NCI-H69 (cell line): ENCODE measurements at regions not wholly inside any gene's neighbourhood (a gene's known extent, or its start where the extent isn't known, plus 50 kb on each side); places are given as distances from the start of the nearest gene placed in this dataset.

Experiments used
- DNase-seq: peaks from one replicate; lab custom pipeline; 2025; lab: John Stamatoyannopoulos, UW

DNA sequence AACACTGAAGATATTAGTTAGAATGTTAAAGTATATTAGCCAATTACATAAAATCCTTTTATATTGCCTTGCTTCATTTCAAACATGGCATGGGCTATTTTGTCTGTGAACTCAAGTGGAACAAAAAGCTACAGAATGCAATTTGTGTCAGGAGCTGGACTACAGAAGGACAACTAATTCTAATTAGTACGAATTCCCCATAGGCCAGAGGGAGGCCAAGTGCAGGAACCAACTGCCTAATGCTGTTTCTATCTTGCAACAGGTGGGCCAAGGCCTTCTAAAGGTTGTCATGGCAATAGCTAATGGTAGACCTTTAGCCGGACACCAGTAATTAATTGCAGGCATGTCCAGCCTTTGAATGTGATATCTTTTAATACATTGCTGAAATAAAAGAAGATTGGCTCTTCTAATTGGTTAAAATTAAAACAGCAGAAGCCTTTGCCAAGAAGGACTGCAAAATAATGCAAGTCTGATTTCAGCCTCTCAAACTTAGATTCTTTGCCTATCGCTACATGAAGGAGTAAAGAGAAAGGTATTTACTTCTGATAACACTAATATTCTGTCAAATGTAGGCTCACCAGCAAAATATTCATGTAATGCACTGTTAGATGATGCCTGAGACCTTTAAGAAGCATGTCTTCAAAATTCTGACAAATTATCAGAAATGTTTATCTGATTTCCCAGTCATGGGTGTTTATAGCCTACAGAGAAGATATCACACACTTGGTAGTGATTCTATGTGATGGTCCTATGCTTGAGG lies 232.1 kb downstream of the LMO4 start:
- DNase-seq = peak; percentile 85

- DNase-seq = no peak
Observed at GRCh38 chr1:87563211-87563610, 234.5 kb downstream of the LMO4 start.

GRCh38 chr1:87565861-87566260 lies 237.2 kb downstream of the LMO4 start:
- no peak for DNase-seq

- no peak for DNase-seq
Observed at GRCh38 chr1:87568005-87568404, 239.3 kb downstream of the LMO4 start.

- peak; percentile 11 for DNase-seq
Observed at GRCh38 chr1:87568911-87569310, 240.2 kb downstream of the LMO4 start.

- DNase-seq = no peak
Observed at GRCh38 chr1:87572008-87572407, 243.3 kb downstream of the LMO4 start.

- peak; percentile 20 for DNase-seq
Observed at GRCh38 chr1:87572891-87573290, 244.2 kb downstream of the LMO4 start.

GRCh38 chr1:87575528-87575927 lies 246.8 kb downstream of the LMO4 start:
- DNase-seq = no peak

GRCh38 chr1:87578464-87578863 lies 249.8 kb downstream of the LMO4 start:
- no peak for DNase-seq

DNA sequence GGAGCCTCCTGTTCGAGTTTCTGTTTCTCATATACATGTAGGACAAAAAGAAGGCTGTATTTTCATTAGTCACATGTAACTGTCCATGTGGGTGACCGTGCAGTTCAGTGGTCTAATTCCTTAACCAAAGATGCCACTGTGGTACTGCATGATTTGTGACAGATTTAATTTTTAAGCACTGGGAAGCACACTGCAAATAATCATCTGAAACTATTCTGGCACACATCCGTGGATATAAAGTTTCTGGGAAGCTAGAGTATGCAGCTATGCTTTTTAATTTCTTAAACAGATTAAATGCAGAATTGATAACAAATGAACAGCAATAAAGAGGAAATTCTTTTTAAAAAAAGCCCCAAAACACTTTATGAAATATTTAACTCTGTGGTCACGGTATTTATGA lies 254.8 kb downstream of the LMO4 start:
- no peak for DNase-seq

DNA sequence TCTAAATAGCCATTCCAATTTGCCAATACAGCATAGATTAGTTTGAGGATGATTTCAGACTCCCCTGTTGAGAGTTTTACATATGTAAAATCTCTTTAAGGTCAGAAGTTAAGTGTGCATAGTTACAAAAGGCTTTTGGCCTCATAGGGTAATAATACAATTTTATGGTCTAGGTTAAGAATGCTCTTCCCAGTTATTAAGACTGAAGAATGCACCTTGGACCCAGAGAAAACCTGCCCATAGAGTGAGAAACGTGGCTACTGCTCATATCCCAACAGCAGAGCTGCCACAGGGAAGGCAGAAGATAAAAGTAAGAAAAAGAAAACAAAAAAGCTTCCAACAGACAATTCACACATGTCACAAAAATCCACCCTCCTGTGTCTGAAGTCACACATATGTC lies 255.9 kb downstream of the LMO4 start:
- DNase-seq = peak; percentile 46

DNA sequence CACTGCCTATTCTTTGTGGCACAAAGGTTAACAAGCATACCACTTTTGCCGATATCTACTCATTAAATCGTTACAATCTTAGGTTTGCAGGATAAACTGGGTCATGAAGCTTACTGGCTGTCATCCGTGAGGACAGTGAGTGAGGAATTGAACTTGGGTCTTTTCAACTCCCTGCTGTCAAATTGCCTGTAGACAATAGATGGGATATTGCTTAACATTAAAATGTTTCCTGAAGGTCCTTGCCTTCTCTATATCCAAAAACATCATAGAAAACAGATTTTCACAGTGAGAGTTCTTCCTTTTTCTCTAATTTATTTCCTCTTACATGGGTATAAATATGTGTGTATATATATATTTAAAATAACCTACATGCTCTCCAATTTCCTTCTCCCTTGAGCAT lies 257.8 kb downstream of the LMO4 start:
- DNase-seq = no peak

- no peak for DNase-seq
Observed at GRCh38 chr1:87588495-87588894, 259.8 kb downstream of the LMO4 start.

- peak; percentile 53 for DNase-seq
Observed at GRCh38 chr1:87591492-87591891, 262.8 kb downstream of the LMO4 start.

GRCh38 chr1:87592156-87592555 lies 263.5 kb downstream of the LMO4 start:
- no peak for DNase-seq

GRCh38 chr1:87594736-87595383 lies 266.2 kb downstream of the LMO4 start:
- DNase-seq = peak; percentile 45

DNA sequence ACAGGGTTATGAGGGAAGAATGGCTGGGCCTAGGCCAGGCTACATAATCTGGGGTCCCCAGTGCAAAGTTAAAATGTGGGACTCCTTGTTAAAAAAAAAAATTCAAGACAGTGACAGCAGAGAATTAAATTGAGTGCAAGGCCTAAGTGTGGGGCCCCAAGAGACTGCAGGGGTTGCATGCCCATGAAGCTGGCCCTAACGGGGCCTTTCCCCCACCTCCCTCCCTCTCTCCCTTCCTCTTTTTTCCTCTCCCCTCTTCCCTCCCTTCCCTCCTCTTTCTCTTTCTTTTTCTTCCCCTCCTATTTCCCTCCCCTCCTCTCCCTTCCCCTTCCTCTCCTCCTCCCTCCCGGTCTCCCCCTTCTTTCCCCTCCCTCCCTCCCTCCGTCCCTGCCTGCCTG lies 266.7 kb downstream of the LMO4 start:
- peak; percentile 26 for DNase-seq

DNA sequence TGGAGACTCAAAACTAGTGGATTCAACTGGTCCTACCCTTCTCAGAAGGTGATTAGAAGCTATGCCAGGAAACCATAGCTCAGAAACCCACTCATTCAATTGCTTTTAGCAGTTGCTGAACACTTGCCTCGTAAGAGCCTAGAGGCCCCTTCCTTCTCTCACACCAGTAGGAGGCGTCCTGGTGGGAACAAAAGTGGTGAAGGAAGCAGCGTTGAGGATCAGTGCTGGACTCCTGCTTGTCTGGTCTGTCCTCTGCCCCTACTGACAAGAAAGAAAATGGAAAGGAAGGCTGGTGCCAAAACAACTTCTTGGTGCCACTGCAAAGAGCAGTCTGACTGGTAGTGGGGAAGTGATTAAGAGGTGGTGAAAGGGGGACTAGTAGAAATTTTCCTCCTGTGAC lies 269.7 kb downstream of the LMO4 start:
- peak; percentile 33 for DNase-seq

DNA sequence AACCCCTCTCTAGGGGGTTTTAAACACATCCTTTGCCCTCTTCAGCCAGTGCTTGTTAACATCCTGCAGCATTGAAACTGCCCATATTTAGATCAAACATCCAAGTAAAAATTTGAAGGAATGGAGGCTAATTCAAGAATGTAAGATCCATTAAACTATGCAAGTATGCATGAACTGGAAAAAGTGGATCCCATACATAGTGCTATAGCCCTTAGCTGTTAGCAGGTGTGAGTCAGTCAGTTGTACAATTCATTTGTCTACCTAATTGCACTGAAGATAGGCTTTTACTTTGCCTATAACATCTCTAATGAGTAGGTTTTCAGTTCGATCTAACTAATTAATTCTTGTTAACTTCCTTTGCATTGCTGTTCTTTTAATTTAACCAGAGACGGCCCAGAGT lies 270.9 kb downstream of the LMO4 start:
- peak; percentile 67 for DNase-seq

- DNase-seq = peak; percentile 85
Observed at GRCh38 chr1:87600055-87600850, 271.6 kb downstream of the LMO4 start.

GRCh38 chr1:87600854-87601253 lies 272.2 kb downstream of the LMO4 start:
- DNase-seq = peak; percentile 11

GRCh38 chr1:87603626-87604025 lies 274.9 kb downstream of the LMO4 start:
- DNase-seq = no peak

GRCh38 chr1:87612956-87613355 lies 284.3 kb downstream of the LMO4 start:
- DNase-seq = peak; percentile 42
